GM12864 (cell line): ENCODE measurements at regions not wholly inside any gene's neighbourhood (a gene's known extent, or its start where the extent isn't known, plus 50 kb on each side); places are given as distances from the start of the nearest gene placed in this dataset.

ENCODE experiments used
- DNase-seq: peaks from one replicate; pipeline ENCODE4 v3.0.0-alpha.2; 2011; ENCODE audit warnings: low read depth
- H3K4me3 ChIP-seq: 2 replicates; pipeline ENCODE4 v1.5.1; 2011; ENCODE audit warnings: mild to moderate bottlenecking, low read depth, low read length, control low read depth
- CTCF ChIP-seq: IDR thresholded peaks from 2 replicates; pipeline ENCODE4 v1.5.1; 2011; ENCODE audit warnings: low read depth, mild to moderate bottlenecking, moderate library complexity, low read length, control low read depth, inconsistent platforms; ENCODE audit errors: missing control alignments

- TF ChIP-seq CTCF: no peak
- no peak overlapping the region for H3K4me3 ChIP-seq
- DNase-seq: no peak
These were observed 364.9 kb downstream of the PRDM2 start for GRCh38 chr1:14064649-14065442.

DNA sequence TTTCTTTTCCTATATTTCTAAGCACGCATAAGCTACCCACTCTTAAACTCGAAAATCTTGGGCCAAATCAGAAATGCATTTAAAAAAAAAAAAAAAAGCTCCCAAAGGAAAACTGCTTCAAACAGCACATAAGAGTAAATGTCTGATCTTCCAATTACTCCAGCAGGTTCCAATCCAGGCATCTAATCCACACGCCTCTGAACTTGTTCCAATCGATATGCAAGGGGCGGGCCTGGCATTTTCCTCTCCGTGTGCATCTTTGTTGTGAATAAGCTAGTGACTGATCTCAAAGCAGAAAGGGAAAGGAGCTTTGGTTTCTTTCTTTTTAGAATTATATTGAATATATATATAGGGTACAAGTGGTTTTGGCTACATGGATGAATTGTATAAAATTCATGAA, 365.5 kb downstream of the PRDM2 start:
- TF ChIP-seq CTCF: no peak
- DNase-seq: no peak
- H3K4me3 ChIP-seq: no peak overlapping the region

DNA sequence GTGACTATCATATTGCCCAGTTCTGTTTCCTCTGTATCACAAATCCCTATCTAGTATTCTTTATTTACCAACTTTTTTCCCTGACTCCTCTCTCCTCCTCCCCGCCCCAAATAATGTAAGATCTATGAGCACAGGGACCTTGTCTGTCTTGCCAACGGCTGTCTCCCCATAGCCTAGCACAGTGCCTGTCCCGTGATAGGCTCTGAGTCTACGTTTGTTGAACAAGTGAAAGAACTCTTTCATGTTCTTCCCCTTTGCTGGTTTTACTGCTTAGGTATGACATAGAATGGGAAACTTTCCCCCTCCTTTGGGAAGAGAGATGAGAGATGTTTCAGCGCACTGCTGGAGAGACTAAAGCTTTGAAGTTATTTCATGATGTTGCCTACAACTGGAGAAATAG, 367.0 kb downstream of the PRDM2 start:
- no peak for DNase-seq
- no peak overlapping the region for H3K4me3 ChIP-seq
- TF ChIP-seq CTCF: no peak

DNA sequence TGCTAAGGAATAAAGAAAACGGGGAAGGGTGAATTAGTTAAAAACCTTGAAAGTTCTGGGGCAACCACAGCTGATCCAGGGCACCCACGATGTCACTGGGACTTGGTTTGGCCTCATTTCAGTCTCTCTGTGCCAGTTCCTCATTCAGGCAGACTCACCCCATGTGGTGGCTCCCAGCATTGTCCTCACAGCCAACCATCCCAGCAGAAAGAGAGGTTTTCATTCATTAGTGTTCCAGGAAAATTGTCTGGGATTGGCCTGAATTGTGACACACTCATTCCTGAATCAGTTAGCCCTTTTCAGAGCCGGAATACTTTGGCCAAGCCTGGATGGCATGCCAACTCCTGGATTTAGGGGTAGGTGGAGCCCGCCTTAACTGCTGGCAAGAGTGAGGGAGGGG, 367.7 kb downstream of the PRDM2 start:
- H3K4me3 ChIP-seq: no peak overlapping the region
- no peak for DNase-seq
- no peak for TF ChIP-seq CTCF

DNA sequence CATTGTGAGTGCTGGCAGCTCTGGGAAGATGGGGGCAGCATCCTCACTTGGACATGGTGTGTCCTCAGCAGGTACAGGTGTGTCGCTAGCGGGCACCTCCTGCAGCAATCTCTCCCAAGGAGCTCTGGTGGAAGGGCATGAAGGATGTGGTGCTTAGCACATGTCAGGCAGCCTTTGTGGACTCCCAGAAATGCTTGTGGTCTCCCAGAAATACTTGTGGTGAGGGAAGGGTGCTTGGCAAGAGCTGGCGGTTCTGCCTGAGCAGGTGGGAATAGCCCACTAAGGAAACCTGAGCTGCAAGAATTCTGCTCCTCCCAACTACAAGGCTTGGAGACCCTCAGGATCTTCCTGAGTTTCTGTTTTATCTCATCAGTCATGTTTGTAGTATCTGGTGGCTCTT, 371.6 kb downstream of the PRDM2 start:
- no peak overlapping the region for H3K4me3 ChIP-seq
- DNase-seq: no peak
- TF ChIP-seq CTCF: no peak

- DNase-seq: no peak
- TF ChIP-seq CTCF: no peak
- H3K4me3 ChIP-seq: no peak overlapping the region
These were observed 380.7 kb downstream of the PRDM2 start for GRCh38 chr1:14080653-14081052.

GRCh38 chr1:14082331-14082730, 382.3 kb downstream of the PRDM2 start:
- TF ChIP-seq CTCF: no peak
- no peak overlapping the region for H3K4me3 ChIP-seq
- DNase-seq: no peak
